ENCODE measurements at regions not wholly inside any gene's neighbourhood (a gene's known extent, or its start where the extent isn't known, plus 50 kb on each side); places are given as distances from the start of the nearest gene placed in this dataset.
"Not testable (repeated sequence)": the region's sequence is repeated elsewhere in the genome, so short reads cannot be mapped to it uniquely, and the experiment has no call there.

GRCh38 chr17:30682280-30682679, 142.2 kb downstream of the CRLF3 start:
- not testable (repeated sequence) for DNase-seq

DNA sequence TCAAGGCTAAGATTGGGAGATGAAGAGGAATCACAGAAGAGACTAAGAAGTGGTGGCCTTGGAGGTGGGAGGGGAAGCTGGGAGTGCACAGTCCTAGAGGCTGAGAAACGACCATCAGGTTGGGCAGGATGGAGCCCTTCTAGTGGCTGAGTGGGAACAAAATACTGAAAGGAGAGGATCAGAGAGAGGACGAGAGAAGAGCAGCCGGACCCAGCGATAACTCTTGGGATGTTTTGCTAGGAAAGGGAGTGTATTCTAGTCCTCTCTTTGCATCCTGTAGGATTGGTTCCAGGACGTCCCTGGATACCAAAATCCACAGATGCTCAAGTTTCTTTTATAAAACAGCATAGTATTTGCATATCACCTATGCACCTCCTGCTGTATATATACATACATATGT, 143.8 kb downstream of the CRLF3 start:
- not testable (repeated sequence) for DNase-seq

GRCh38 chr17:30677550-30678249, 146.8 kb downstream of the CRLF3 start:
- no peak for DNase-seq

DNA sequence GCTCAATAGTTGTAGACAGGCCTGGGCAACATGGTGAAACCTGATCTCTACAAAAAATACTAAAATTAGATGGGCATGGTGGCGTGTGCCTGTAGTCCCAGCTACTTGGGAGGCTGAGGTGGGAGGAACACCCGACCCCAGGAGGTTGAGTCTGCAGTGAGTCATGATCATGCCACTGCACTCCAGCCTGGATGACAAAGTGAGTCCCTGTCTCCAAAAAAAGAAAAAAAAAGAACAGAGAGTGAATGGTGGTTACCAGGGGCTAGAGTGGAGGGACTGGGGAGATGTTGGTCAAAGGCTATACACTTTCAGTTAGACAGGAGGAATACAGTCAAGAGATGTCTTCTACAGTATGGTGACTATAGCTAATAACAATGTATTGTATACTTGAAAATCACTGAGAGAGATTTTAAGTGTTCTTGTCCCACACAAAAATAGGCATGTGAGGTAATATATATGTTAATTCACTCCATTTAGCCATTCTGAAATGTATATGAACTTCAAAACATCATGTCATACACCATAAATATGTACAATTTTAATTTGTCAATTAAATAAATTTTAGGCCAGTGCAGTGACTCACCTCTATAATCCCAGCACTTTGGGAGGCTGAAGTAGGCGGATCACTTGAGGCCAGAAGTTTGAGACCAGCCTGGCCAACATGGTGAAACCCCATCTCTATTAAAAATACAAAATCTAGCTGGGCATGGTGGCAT, 148.6 kb downstream of the CRLF3 start:
- not testable (repeated sequence) for DNase-seq

- DNase-seq: not testable (repeated sequence)
Measured at GRCh38 chr17:30669217-30669649, 155.3 kb downstream of the CRLF3 start.

DNA sequence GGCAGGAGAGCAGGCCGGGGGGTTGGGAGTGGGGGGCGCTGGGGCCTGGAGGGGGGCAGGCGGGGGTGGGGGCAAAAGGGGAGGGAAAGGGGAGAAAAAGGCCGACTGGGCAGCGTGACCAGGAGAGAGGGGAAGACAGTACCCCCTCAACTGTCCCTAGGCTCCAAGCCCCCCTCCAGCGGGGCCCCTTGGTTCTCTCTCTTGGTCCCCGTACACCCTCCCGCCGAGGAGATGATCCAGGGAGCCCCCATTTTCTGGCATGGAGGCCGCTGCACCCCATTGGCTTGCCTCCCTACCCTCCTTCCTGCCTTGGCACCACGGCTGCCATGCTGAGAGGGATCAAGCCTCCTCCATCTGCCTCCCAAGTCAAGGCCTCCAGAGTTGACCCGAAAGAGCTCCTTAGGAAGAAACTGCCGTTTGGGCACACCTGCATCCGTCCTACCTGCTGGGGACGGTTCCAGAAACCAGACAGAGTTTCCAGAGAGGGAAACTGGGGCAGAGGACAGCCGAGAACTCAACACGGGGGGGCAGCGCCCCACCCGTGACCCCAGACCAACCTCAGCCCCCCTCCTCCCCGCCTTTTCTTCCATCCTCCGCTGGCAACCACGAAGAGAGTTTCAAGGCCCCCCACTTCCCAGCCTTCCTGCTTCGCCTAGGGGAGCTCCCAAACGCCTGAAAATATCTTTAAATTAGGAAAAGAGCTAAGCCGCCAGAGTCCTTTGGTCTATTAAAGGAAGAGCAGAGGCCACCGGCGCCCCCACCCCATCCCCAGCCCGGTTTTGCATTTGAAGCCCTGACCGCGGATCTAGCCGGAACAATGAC, 155.9 kb downstream of the CRLF3 start:
- DNase-seq: not testable (repeated sequence)

DNA sequence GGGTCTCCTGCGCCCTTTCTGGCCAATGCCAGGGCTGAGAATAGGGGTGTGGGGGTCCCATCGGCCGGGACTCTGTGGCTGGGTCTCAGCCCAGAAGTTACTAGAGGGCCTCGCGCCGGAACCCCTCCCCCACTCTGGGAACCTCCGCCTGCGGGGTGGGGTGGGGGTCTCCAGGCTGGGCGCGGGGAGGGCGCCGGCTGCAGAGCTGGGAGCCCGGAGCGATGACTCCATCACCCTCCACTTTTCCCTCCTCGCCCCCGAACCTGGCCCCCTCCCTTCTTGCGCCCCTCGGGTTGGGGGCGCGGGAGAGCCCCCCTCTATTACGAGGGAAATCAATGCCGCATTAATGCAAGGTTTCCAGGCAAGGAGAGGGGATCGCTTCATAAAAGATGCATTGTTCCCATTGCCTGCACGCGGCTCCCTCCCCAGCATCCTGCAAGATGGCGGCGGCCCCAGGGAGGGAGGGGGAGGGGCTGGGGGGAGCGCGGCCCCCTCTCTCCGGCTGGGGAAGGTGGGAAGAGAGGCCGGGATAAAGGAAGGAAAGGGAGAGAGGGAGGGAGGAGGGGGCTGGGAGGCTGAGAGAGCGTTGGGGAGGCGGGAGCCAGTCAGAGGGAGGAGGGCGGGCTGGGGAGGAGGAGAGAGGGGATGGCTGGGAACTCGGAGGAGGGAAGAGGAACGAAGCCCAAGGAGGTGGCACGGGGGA, 156.7 kb downstream of the CRLF3 start:
- not testable (repeated sequence) for DNase-seq

DNA sequence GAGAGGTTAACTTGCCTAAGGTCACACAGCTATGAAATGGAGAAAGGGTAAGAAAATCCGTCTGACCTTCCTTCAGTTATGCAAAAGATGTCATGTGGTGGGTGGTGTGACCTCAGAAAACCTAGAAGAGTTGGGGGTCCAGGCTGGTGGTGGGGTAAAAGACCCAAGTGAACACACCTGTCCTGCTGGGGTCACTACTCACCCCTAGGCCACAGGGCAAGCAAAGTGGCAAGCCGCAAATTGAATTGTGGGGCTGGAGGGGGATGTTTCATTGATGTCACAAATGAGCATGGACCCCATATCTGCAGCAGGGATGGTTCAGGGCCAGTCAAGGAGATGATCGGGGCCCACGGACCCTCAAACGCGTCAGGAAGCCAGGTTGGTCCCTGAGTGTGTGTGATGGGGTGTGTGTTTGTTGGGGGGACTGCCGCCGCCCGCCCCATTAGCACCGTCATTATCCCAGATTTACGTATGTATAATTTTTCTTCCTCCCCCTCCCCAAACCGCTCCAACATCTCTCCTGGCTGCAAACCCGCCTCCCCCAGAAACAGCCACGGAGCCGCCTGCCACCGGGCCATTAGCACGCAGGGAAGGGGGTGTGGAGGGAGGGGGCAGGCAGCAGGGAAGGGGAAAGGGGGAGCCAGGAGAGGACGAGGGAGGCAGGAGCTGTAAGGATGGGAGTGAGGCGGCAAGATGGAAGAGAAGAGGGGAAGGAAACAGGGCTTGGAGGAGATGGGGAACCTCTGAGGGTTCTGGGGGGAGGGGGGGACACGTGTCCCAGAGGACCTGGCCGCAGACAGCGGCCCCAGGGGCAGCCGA, 157.4 kb downstream of the CRLF3 start:
- not testable (repeated sequence) for DNase-seq

GRCh38 chr17:30663727-30664455, 160.6 kb downstream of the CRLF3 start:
- DNase-seq: not testable (repeated sequence)

DNA sequence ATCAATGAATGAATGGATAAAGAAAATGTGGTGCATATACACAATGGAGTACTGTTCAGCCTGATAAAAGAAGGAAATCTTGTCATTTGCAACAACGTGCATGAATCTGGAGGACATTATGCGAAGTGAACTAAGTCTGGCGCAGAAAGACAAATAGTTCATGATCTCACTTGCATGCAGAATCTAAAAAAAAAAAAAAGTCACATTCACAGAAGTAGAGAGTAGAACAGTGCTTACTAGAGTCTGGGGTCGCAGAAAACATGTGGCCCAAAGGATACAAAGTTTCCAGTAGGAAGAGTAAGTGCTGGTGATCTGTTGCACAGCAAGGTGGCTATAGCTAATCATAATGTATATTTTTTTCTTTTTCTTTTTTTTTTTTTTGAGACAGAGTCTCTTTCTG, 167.3 kb downstream of the CRLF3 start:
- DNase-seq: not testable (repeated sequence)

GRCh38 chr17:30653038-30653437, 171.5 kb downstream of the CRLF3 start:
- not testable (repeated sequence) for DNase-seq

DNA sequence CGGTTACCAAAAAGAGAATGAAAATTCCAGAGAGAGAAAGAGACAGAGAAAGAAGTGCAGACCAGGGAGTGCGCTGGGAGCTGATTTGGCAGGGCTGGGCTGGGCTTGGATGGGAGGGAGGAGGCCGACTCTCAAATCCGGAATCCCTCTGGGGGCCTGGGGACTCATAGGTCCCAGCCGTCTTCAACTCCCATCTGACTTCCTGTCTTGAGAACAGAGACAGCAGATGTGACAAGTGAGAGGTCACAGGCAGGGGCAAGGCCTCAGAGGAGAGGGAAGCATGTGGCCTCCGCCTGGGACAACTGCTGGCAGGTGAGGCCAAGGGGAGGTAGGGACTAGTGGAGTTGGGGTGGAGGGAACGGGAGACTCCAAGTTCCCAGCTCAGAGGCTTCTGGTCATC, 172.9 kb downstream of the GOSR1 start:
- not testable (repeated sequence) for DNase-seq

DNA sequence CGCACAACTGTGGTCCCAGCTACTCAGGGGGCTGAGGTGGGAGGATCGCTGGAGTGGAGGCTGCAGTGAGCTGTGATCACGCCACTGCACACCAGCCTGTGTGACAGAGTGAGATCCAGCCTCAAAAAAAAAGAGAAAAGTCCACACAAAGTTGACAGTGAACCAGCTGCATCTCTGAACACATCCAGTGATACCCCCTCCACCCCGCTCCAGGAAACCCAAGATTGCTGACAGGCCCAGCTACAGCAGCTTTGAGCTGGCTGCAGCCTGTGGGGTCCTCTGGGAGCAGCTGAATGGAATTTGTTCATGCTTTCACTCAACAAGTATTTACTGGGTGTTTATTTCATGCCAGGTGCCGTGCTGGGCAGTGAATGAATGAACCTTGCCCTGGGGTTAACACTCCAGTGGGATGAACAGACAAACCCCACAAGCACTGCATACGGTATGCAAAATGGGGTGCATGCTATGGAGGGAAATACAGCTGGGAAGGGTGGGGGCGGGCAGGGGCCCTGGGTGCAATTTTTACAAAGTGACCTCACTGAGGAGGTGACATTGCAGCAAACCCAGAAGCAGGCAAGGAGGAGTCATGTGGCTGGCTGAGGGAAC, 170.9 kb downstream of the GOSR1 start:
- DNase-seq: not testable (repeated sequence)

GRCh38 chr17:30645875-30646274, 168.7 kb downstream of the GOSR1 start:
- not testable (repeated sequence) for DNase-seq

GRCh38 chr17:30644713-30645112, 167.5 kb downstream of the GOSR1 start:
- peak; percentile 8 for DNase-seq

DNA sequence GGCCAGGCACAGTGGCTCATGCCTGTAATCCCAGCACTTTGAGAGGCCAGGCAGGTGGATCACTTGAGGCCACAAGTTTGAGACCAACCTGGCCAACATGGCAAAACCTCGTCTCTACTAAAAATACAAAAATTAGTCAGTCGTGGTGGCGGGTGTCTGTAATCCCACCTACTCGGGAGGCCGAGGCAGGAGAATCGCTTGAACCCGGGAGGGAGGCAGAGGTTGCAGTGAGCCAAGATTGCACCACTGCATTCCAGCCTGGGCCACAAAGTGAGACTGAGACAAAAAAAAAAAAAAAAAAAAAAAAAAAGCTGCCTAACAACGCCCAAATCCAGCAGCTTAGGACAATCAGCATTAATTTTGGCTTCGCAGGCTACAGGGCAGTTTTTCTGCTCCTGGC, 167.1 kb downstream of the GOSR1 start:
- not testable (repeated sequence) for DNase-seq

DNA sequence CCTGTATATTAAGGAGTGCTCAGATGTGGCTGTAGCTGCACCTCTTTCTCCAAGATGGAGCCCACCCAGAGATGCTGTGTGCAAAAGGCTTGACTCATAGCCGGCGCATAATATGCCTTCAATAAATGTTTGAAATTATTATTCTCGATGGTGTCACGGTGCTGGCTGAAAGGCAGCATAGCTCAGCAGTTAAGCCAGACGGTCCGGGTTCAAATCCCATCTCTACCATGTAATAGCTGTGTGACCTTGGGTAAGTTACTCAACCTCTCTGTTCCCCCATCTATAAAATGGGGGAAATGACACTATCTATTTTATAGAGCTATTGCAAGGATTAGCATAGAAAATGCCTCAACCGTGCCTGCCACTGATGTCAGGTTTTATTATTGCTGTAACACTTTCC, 164.2 kb downstream of the GOSR1 start:
- DNase-seq: not testable (repeated sequence)

GRCh38 chr17:30639391-30639790, 162.2 kb downstream of the GOSR1 start:
- DNase-seq: not testable (repeated sequence)

GRCh38 chr17:30638968-30639367, 161.8 kb downstream of the GOSR1 start:
- DNase-seq: not testable (repeated sequence)

DNA sequence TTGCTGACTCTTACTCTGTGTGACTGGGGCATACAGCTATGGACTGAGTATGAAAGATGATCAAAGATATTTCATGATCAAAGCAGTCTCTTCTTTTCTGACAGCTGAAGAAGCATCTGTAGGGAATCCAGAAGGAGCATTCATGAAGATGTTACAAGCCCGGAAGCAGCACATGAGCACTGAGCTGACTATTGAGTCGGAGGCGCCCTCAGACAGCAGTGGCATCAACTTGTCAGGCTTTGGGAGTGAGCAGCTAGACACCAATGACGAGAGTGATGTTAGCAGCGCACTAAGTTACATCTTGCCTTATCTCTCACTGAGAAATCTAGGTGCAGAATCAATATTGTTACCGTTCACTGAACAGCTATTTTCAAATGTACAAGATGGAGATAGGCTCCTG, 154.4 kb downstream of the GOSR1 start:
- not testable (repeated sequence) for DNase-seq

DNA sequence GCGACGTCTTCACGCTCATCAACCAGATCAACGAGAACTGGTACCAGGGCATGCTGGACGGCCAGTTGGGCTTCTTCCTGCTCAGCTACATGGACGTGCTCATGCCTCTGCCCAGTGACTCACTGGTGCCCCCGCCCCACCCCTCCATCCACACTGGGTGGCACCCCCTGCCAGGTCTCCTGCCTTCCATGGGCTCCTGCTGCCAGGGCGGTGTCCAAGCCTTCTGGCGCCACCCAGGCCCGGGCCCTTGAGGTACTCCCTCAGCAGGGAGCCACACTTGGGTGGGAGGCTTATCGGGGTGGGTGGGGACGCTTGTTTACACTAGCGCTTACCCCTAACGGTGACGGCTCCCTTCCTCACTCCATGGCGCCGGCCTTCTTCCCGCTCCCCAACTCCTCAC, 148.2 kb downstream of the GOSR1 start:
- DNase-seq: not testable (repeated sequence)

Data from activated CD4-positive, alpha-beta T cell treated with anti-CD3 and anti-CD28 coated beads, Interleukin-2, amount 50 U/mL, for 16 hours (primary cell).